Upper lobe of left lung (tissue), 6 donors: ENCODE measurements at regions not wholly inside any gene's neighbourhood (a gene's known extent, or its start where the extent isn't known, plus 50 kb on each side); places are given as distances from the start of the nearest gene placed in this dataset.

Experiments
- ATAC-seq, 2 donors: fragments of 200-7000 bp; cut with Tn5 transposase; one replicate each; pipeline ENCODE4 v1.9.1; 2022; ENCODE audit warnings: mild to moderate bottlenecking in 2 of 2, moderate library complexity in 2 of 2; ENCODE audit not compliant: low FRiP score in 2 of 2
- DNase-seq, 2 donors: peaks; one replicate each; pipeline ENCODE4 v3.0.0-alpha.2; 2019 to 2020
- H3K27ac ChIP-seq, 4 donors: fragments of 200-600 bp; sonication (generic); one replicate each; pipeline ENCODE4 v1.5.1; 2016 to 2019
- H3K27me3 ChIP-seq, 4 donors: fragments of 200-600 bp; sonication (generic); one replicate each; pipeline ENCODE4 v1.5.1; 2017 to 2019
- H3K36me3 ChIP-seq, 4 donors: fragments of 200-600 bp; sonication (generic); one replicate each; pipeline ENCODE4 v1.5.1; 2016 to 2019
- H3K4me1 ChIP-seq, 4 donors: fragments of 200-600 bp; sonication (generic); one replicate each; pipeline ENCODE4 v1.5.1; 2018 to 2019
- H3K4me3 ChIP-seq, 4 donors: fragments of 200-600 bp; sonication (generic); one replicate each; pipeline ENCODE4 v1.5.1; 2017 to 2019; ENCODE audit warnings: mild to moderate bottlenecking in 2 of 4, moderate library complexity in 1 of 4
- H3K9me3 ChIP-seq, 4 donors: fragments of 200-600 bp; sonication (generic); one replicate each; pipeline ENCODE4 v1.5.1; 2018 to 2019
- CTCF ChIP-seq, 6 experiments: fragments of 450-650 bp in 4 of 6; fragments of 200-600 bp in 2 of 6; sonication (generic) in 2 of 6; IDR thresholded peaks; one replicate each; pipeline ENCODE4 v1.5.1; 2016 to 2019; ENCODE audit warnings: antibody characterized with exemption in 6 of 6
- EP300 ChIP-seq, 4 donors: sonication (generic); formaldehyde crosslinking; IDR thresholded peaks; one replicate each; pipeline ENCODE4 v1.5.1; 2017; ENCODE audit warnings: antibody characterized with exemption in 4 of 4, control low read depth in 2 of 4
- POLR2A ChIP-seq, 4 donors: fragments of 450-650 bp; IDR thresholded peaks; one replicate each; pipeline ENCODE4 v1.5.1; 2016 to 2017; ENCODE audit warnings: antibody characterized with exemption in 4 of 4, mild to moderate bottlenecking in 2 of 4
- POLR2AphosphoS5 ChIP-seq, 2 donors: sonication (generic); formaldehyde crosslinking; IDR thresholded peaks; one replicate each; pipeline ENCODE4 v1.5.1; 2017; ENCODE audit warnings: antibody characterized with exemption in 2 of 2
- WGBS, 2 donors: methylation state at CpG; one replicate each; pipeline ENCODE4 v1.1.5; 2017 to 2018; 5-methylcytosine and 5-hydroxymethylcytosine counted together
- donor health status: DM: no; HTN: no; CAD: no; lungs with moderate emphysema.
- donor health status: DM: no; HTN: yes; CAD: no; lungs with severe emphysema.

GRCh38 chr2:236642125-236642524 is 72.5 kb downstream of the ACKR3 start:
- H3K27ac ChIP-seq = peak overlapping the region in 2 of 4 donors; percentile 41 to 48
- peak in 1 of 2 donors; percentile 17 for ATAC-seq
- no peaks in the 10 kb centered on the region for H3K36me3 ChIP-seq
- H3K27me3 ChIP-seq = no peaks in the 10 kb centered on the region
- H3K9me3 ChIP-seq = peaks cover 0 to 12% (median 10%) of the 10 kb centered on the region in 4 donors
- TF ChIP-seq EP300 (IDR thresholded peaks at IDR 0.05) = no peak
- no peak for TF ChIP-seq POLR2A (IDR thresholded peaks at IDR 0.05)
- TF ChIP-seq POLR2AphosphoS5 (IDR thresholded peaks at IDR 0.05) = no peak
- TF ChIP-seq CTCF (IDR thresholded peaks at IDR 0.05) = no peak
- H3K4me3 ChIP-seq = no peak overlapping the region
- DNase-seq = no peak
- WGBS, 2 donors = 64 to 85% methylated on average over 4 of the region's 4 CpGs
- peaks cover 0 to 3% (median 0%) of the 10 kb centered on the region in 4 donors for H3K4me1 ChIP-seq

DNA sequence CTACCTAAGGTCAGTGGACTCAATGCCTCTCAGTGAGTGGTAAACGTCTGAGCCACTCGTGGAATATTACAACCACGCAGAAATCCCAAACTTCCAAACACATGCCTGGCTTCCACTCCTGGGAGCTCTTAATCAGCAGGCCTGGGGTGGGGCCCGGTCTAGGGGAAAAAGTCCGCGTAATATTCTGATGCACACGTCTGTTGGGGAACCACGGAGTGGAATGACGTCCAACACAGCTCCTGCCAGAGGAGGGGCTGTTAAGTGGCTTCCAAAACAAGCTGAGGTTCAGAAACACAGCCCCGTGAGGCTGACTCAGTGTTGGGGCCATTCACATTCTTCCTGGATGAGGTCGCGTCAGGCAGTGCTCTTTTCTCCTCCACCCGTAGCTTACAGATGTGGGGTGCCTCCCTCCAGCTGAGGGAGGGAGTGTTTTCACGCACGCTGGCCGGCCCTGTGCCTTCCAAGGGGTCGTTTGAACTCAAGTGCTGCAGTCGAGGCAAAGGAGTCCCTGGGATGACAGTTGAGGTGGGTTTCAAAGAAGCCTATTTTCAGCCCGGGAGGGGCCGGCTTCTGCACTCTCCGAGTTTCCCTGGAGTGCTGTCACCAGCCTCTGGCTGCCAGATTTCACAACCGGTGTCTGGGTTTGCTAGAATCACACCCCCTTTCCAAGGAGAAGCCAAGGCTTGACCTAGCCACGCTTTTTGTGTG is 73.1 kb downstream of the ACKR3 start:
- Histone ChIP-seq H3K36me3 (no peaks in the 10 kb centered on the region), H3K27me3 (no peaks in the 10 kb centered on the region), H3K4me1 (peaks cover 0 to 3% (median 0%) of the 10 kb centered on the region in 4 donors), H3K27ac (peak overlapping the region in 2 of 4 donors; percentile 41 to 48), H3K4me3 (no peak overlapping the region), H3K9me3 (peaks cover 0 to 12% (median 10%) of the 10 kb centered on the region in 4 donors)
- 51 to 55% methylated on average over 19 to 23 of the region's 23 CpGs for WGBS, 2 donors
- DNase-seq (peak; percentile 19 to 68), ATAC-seq (peak; percentile 88 to 93)
- TF ChIP-seq EP300 (IDR thresholded peaks at IDR 0.05) = peak in 1 of 4 donors; percentile 3
- TF ChIP-seq POLR2A (IDR thresholded peaks at IDR 0.05) = peak in 1 of 4 donors; percentile 15
- peak in 1 of 2 donors; percentile 55 for TF ChIP-seq POLR2AphosphoS5 (IDR thresholded peaks at IDR 0.05)
- no peak for TF ChIP-seq CTCF (IDR thresholded peaks at IDR 0.05)

GRCh38 chr2:236643480-236643879 is 73.9 kb downstream of the ACKR3 start:
- no peak overlapping the region for H3K4me3 ChIP-seq
- no peak overlapping the region for H3K27ac ChIP-seq
- peaks cover 0 to 12% (median 10%) of the 10 kb centered on the region in 4 donors for H3K9me3 ChIP-seq
- H3K27me3 ChIP-seq = no peaks in the 10 kb centered on the region
- H3K36me3 ChIP-seq = no peaks in the 10 kb centered on the region
- TF ChIP-seq POLR2AphosphoS5 (IDR thresholded peaks at IDR 0.05) (no peak), POLR2A (IDR thresholded peaks at IDR 0.05) (no peak), CTCF (IDR thresholded peaks at IDR 0.05) (no peak), EP300 (IDR thresholded peaks at IDR 0.05) (no peak)
- 91 to 95% methylated on average over 8 of the region's 8 CpGs for WGBS, 2 donors
- no peak for ATAC-seq
- DNase-seq = no peak
- H3K4me1 ChIP-seq = peaks cover 0 to 3% (median 0%) of the 10 kb centered on the region in 4 donors

GRCh38 chr2:236644067-236644466 is 74.4 kb downstream of the ACKR3 start:
- no peak overlapping the region for H3K27ac ChIP-seq
- H3K9me3 ChIP-seq = peaks cover 0 to 12% (median 10%) of the 10 kb centered on the region in 4 donors
- ATAC-seq = no peak
- H3K36me3 ChIP-seq = no peaks in the 10 kb centered on the region
- no peak for TF ChIP-seq CTCF (IDR thresholded peaks at IDR 0.05)
- TF ChIP-seq POLR2A (IDR thresholded peaks at IDR 0.05) = no peak
- TF ChIP-seq EP300 (IDR thresholded peaks at IDR 0.05) = no peak
- TF ChIP-seq POLR2AphosphoS5 (IDR thresholded peaks at IDR 0.05) = no peak
- H3K4me3 ChIP-seq = no peak overlapping the region
- DNase-seq = no peak
- no peaks in the 10 kb centered on the region for H3K27me3 ChIP-seq
- H3K4me1 ChIP-seq = peaks cover 0 to 3% (median 0%) of the 10 kb centered on the region in 4 donors
